Heart right ventricle (tissue), 16 donors: ENCODE measurements at regions not wholly inside any gene's neighbourhood (a gene's known extent, or its start where the extent isn't known, plus 50 kb on each side); places are given as distances from the start of the nearest gene placed in this dataset.

ENCODE experiments used
- ATAC-seq, 8 donors: fragments of 200-7000 bp; cut with Tn5 transposase; one replicate each; pipeline ENCODE4 v1.9.1; 2020; ENCODE audit warnings: mild to moderate bottlenecking in 8 of 8, moderate library complexity in 8 of 8, moderate number of reproducible peaks in 1 of 8
- DNase-seq, 2 donors: peaks; one replicate each; pipeline ENCODE4 v3.0.0-alpha.2; 2020
- H3K27ac ChIP-seq, 10 donors: fragments of 200-600 bp; sonication (generic) in 2 of 10; one replicate each; pipeline versions ENCODE4 v1.5.0 to v1.8.0; 2020 to 2022; ENCODE audit warnings: mild to moderate bottlenecking in 3 of 10
- H3K27me3 ChIP-seq, 7 donors: fragments of 200-600 bp; one replicate each; pipeline ENCODE4 v1.8.0; 2021 to 2022; ENCODE audit warnings: mild to moderate bottlenecking in 2 of 7
- H3K36me3 ChIP-seq, 9 donors: fragments of 200-600 bp; sonication (generic) in 1 of 9; one replicate each; pipeline versions ENCODE4 v1.5.0 to v1.8.0; 2020 to 2022; ENCODE audit warnings: mild to moderate bottlenecking in 2 of 9
- H3K4me1 ChIP-seq, 9 donors: fragments of 200-600 bp; sonication (generic) in 1 of 9; one replicate each; pipeline versions ENCODE4 v1.5.0 to v1.8.0; 2020 to 2022; ENCODE audit warnings: mild to moderate bottlenecking in 4 of 9
- H3K4me3 ChIP-seq, 10 donors: fragments of 200-600 bp; sonication (generic) in 2 of 10; one replicate each; pipeline versions ENCODE4 v1.5.0 to v1.8.0; 2020 to 2022; ENCODE audit warnings: mild to moderate bottlenecking in 7 of 10, moderate library complexity in 2 of 10
- H3K9me3 ChIP-seq, 11 donors: fragments of 200-600 bp in 10 of 11; sonication (generic) in 2 of 11; one replicate each; pipeline versions ENCODE4 v1.5.0 to v1.8.0; 2013 to 2022; ENCODE audit warnings: mild to moderate bottlenecking in 2 of 11, control low read depth in 1 of 11, moderate library complexity in 1 of 11
- WGBS, 2 donors: extraction: QIAGEN DNeasy Blood & Tissue Kit; methylation state at CpG; one replicate each; pipeline ENCODE4 v1.1.7; 2013; ENCODE audit warnings: inconsistent platforms in 1 of 2; 5-methylcytosine and 5-hydroxymethylcytosine counted together
- intact Hi-C, 10 donors: fragments of 100-400 bp; cut with DNase I; formaldehyde crosslinking; loops; one replicate each; pipeline versions ENCODE4 v1.11.1 to v1.14.2; 2022
- TF ChIP-seq, protein P1 (sequence below), 9 donors: fragments of 200-600 bp; sonication (generic) in 2 of 9; IDR thresholded peaks; one replicate each; pipeline versions ENCODE4 v1.5.0 to v1.8.0; 2021 to 2022; ENCODE audit warnings: antibody characterized with exemption in 9 of 9, mild to moderate bottlenecking in 5 of 9, moderate library complexity in 1 of 9
- donor health status: Arrhythmogenic right ventricular cardiomyopathy.
- donor health status: ischemic (EF 13 %, LVEDD 7.1; RV severe dilation, severe dysfunction).
- donor health status: healthy with polysubstance abuse.
- donor health status: DM: no; HTN: yes; CAD: no.
- donor health status: DM: no; HTN: no; CAD: no.
- donor health status: ischemic (EF 25% LVEDD 6.9; RV normal size, moderate dysfunction).
- donor health status: ischemic (EF 25% LVEDD 5.7; RV mildly dilated, moderate dysfunction).
- donor health status: healthy.
- donor health status: DM: yes; HTN: yes; CAD: no.
- donor health status: Ischemic cardiomyopathy.
- donor health status: ischemic (EF 35%, LVEDD 5.7; RV mildly dilated, moderate dysfunction).
- donor health status: nonischemic (EF 11% LVEDD 7.7; RV severe dilation, severe dysfunction).
- donor health status: DM: yes; HTN: yes; CAD: no.
- donor health status: PGD.
- donor health status: ischemic (EF 29% LVEDD 5.4; RV normal size, mild dysfunction).
- donor health status: nonischemic (EF 23%, LVEDD 6.1; RV moderate dilation, normal function).

DNA sequence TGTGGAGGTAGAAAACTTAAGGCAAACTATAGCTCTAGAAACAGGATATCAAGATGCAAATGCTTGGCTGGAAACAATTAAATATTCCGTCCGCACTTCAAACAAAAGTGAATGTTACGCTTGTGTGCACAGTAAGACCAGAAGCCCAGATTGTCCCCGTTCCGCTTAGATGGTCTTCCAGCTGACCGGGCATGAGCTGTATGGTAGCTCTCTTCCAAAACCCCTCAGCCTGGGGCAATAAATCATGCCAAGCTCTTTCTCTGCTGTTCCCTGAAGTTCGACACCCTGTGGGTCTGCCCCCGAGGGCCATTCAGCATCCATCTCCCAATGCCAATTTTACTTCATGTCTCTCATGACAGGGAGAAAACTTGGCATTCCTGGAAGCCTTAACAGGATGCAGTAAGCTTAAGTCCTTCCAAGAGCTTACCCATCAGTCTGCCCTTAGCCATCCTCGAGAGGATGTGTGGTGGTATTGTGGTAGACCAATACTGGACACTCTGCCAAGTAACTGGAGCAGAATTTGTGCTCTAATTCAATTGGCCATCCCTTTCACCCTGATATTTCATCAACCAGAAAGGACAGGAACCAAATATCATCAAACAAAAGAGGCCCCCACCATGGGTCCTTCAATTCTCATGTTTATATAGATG lies 70.7 kb upstream of the RANBP6 start:
- WGBS, 2 donors = 93 to 95% methylated on average over 9 of the region's 9 CpGs
- TF ChIP-seq, protein P1, sequence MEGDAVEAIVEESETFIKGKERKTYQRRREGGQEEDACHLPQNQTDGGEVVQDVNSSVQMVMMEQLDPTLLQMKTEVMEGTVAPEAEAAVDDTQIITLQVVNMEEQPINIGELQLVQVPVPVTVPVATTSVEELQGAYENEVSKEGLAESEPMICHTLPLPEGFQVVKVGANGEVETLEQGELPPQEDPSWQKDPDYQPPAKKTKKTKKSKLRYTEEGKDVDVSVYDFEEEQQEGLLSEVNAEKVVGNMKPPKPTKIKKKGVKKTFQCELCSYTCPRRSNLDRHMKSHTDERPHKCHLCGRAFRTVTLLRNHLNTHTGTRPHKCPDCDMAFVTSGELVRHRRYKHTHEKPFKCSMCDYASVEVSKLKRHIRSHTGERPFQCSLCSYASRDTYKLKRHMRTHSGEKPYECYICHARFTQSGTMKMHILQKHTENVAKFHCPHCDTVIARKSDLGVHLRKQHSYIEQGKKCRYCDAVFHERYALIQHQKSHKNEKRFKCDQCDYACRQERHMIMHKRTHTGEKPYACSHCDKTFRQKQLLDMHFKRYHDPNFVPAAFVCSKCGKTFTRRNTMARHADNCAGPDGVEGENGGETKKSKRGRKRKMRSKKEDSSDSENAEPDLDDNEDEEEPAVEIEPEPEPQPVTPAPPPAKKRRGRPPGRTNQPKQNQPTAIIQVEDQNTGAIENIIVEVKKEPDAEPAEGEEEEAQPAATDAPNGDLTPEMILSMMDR (IDR thresholded peaks at IDR 0.05) = no peak
- peaks cover 0 to 13% (median 0%) of the 10 kb centered on the region in 9 donors for H3K4me1 ChIP-seq
- no peaks in the 10 kb centered on the region for H3K36me3 ChIP-seq
- H3K9me3 ChIP-seq = no peaks in the 10 kb centered on the region
- no peaks in the 10 kb centered on the region for H3K27me3 ChIP-seq
- intact Hi-C loops = no loop called here
- no peak for DNase-seq
- H3K4me3 ChIP-seq = no peak overlapping the region
- no peak for ATAC-seq
- no peak overlapping the region for H3K27ac ChIP-seq

DNA sequence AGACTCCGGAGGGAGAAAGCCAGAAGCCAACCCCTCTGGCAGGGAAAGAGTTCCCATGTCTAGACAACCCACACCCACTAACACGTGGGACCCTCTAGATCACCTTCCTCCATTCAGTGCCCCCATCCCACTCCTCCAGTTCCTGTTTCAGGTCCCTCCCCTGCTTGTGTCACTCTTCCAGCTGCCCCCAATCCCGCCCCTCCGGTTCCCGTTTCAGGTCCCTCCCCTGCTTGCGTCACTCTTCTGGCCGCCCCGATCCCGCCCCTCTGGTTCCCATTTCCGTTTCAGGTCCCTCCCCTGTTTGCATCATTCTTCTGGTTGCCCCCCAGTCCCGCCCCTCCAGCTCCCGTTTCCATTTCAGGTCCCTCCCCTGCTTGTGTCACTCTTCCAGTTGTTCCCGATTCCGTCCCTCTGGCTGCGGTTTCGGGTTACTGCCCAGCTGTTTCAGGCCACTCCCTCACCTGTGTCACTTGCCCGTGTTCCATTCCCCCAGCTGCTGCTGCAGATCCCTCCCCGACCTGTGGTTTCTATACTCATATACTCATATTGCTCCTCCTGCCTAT lies 64.8 kb upstream of the RANBP6 start:
- peak overlapping the region in 9 of 10 donors; percentile 38 to 83 (median 68) for H3K27ac ChIP-seq
- ATAC-seq = peak; percentile 96 to 99 (median 98)
- intact Hi-C loops = no loop called here

GRCh38 chr9:6079386-6079785 lies 64.0 kb upstream of the RANBP6 start:
- Histone ChIP-seq H3K27me3 (no peaks in the 10 kb centered on the region), H3K9me3 (no peaks in the 10 kb centered on the region), H3K4me1 (peaks cover 0 to 10% (median 0%) of the 10 kb centered on the region in 9 donors), H3K4me3 (peak overlapping the region in 6 of 10 donors; percentile 43 to 58 (median 52)), H3K36me3 (no peaks in the 10 kb centered on the region), H3K27ac (peak overlapping the region in 3 of 10 donors; percentile 53 to 80 (median 68))
- TF ChIP-seq, protein P1 (IDR thresholded peaks at IDR 0.05) = no peak
- DNase-seq (no peak), ATAC-seq (no peak)
- 92 to 94% methylated on average over 5 of the region's 5 CpGs for WGBS, 2 donors
- intact Hi-C loops = no loop called here

More for the DNA sequence above, 64.8 kb upstream of the RANBP6 start:
- Histone ChIP-seq H3K4me1 (peaks cover 0 to 10% (median 0%) of the 10 kb centered on the region in 9 donors), H3K36me3 (no peaks in the 10 kb centered on the region), H3K27me3 (no peaks in the 10 kb centered on the region), H3K9me3 (no peaks in the 10 kb centered on the region), H3K4me3 (peak overlapping the region; percentile 34 to 58 (median 46))
- TF ChIP-seq, protein P1 (IDR thresholded peaks at IDR 0.05) = peak in 4 of 9 donors; percentile 13 to 36 (median 20)
- 23 to 36% methylated on average over 18 of the region's 18 CpGs for WGBS, 2 donors
- peak; percentile 86 to 92 for DNase-seq

- TF ChIP-seq, protein P1 (IDR thresholded peaks at IDR 0.05) = no peak
- intact Hi-C loops = no loop called here
- no peak overlapping the region for H3K4me3 ChIP-seq
- no peaks in the 10 kb centered on the region for H3K9me3 ChIP-seq
- no peak overlapping the region for H3K27ac ChIP-seq
- H3K27me3 ChIP-seq = no peaks in the 10 kb centered on the region
- peaks cover 0 to 10% (median 0%) of the 10 kb centered on the region in 9 donors for H3K4me1 ChIP-seq
- H3K36me3 ChIP-seq = no peaks in the 10 kb centered on the region
- 51% methylated on average over 5 of the region's 5 CpGs for WGBS, 2 donors
- no peak for ATAC-seq
- DNase-seq = no peak
Measured at GRCh38 chr9:6078382-6079105, 63.1 kb upstream of the RANBP6 start.
